Thoracic aorta (tissue), 2 donors: ENCODE measurements at regions not wholly inside any gene's neighbourhood (a gene's known extent, or its start where the extent isn't known, plus 50 kb on each side); places are given as distances from the start of the nearest gene placed in this dataset.
A peak's percentile ranks its signal among the peaks of the same experiment; 100 is the strongest.

ENCODE experiments used
- ATAC-seq: fragments of 150-250 bp; one replicate; pipeline ENCODE4 v1.8.0; 2017; ENCODE audit warnings: low read depth; ENCODE audit not compliant: insufficient number of reproducible peaks, low FRiP score
- DNase-seq: peaks from one replicate; pipeline ENCODE4 v3.0.0-alpha.2; 2020; ENCODE audit warnings: low spot score
- H3K27ac ChIP-seq, 2 donors: fragments of 200-600 bp; sonication (generic); 1 replicate in 1 of 2; 2 replicates in 1 of 2; pipeline ENCODE4 v1.5.1; 2016; ENCODE audit warnings: mild to moderate bottlenecking in 2 of 2, moderate library complexity in 2 of 2
- H3K27me3 ChIP-seq: fragments of 200-600 bp; sonication (generic); replicated peaks from 2 replicates; pipeline ENCODE4 v1.6.0; 2016; ENCODE audit warnings: mild to moderate bottlenecking; ENCODE audit not compliant: insufficient read depth
- H3K36me3 ChIP-seq: fragments of 200-600 bp; sonication (generic); one replicate; pipeline ENCODE4 v1.5.1; 2016
- H3K4me1 ChIP-seq, 2 donors: fragments of 200-600 bp; sonication (generic); 1 replicate in 1 of 2; 2 replicates in 1 of 2; pipeline versions ENCODE4 v1.5.1 to v1.6.0; 2016; ENCODE audit warnings: low read depth in 2 of 2, mild to moderate bottlenecking in 1 of 2; ENCODE audit not compliant: control insufficient read depth in 1 of 2
- H3K4me3 ChIP-seq: fragments of 200-600 bp; sonication (generic); 2 replicates; pipeline ENCODE4 v1.5.1; 2016; ENCODE audit warnings: mild to moderate bottlenecking
- H3K9me3 ChIP-seq: fragments of 200-600 bp; sonication (generic); 2 replicates; pipeline ENCODE4 v1.5.1; 2016
- CTCF ChIP-seq: fragments of 200-600 bp; sonication (generic); IDR thresholded peaks from one replicate; pipeline ENCODE4 v1.5.1; 2019; ENCODE audit warnings: antibody characterized with exemption

- no peak overlapping the region for H3K4me3 ChIP-seq
- no peak overlapping the region for H3K27ac ChIP-seq
- no peak for TF ChIP-seq CTCF
- H3K36me3 ChIP-seq: no peaks in the 10 kb centered on the region
- no peak for ATAC-seq
- H3K4me1 ChIP-seq: no peaks in the 10 kb centered on the region
- H3K9me3 ChIP-seq: no peaks in the 10 kb centered on the region
- H3K27me3 ChIP-seq: no peaks in the 10 kb centered on the region
- DNase-seq: no peak
These were observed 136.1 kb downstream of the SIPA1L2 start for GRCh38 chr1:232493869-232494268.

- TF ChIP-seq CTCF: no peak
- Histone ChIP-seq H3K27ac (no peak overlapping the region), H3K9me3 (no peaks in the 10 kb centered on the region), H3K4me3 (no peak overlapping the region), H3K27me3 (no peaks in the 10 kb centered on the region), H3K36me3 (no peaks in the 10 kb centered on the region), H3K4me1 (peaks cover 0 to 14% of the 10 kb centered on the region in 2 donors)
- ATAC-seq (no peak), DNase-seq (no peak)
These were observed 140.7 kb downstream of the SIPA1L2 start for GRCh38 chr1:232489256-232489655.

- Histone ChIP-seq H3K9me3 (no peaks in the 10 kb centered on the region), H3K36me3 (no peaks in the 10 kb centered on the region), H3K27ac (peak overlapping the region in 1 of 2 donors; percentile 19), H3K4me3 (no peak overlapping the region), H3K4me1 (peaks cover 0 to 14% of the 10 kb centered on the region in 2 donors), H3K27me3 (no peaks in the 10 kb centered on the region)
- no peak for DNase-seq
- TF ChIP-seq CTCF: no peak
- no peak for ATAC-seq
These were observed 142.7 kb downstream of the SIPA1L2 start for GRCh38 chr1:232487236-232487635.

- DNase-seq (no peak), ATAC-seq (no peak)
- no peaks in the 10 kb centered on the region for H3K27me3 ChIP-seq
- H3K36me3 ChIP-seq: no peaks in the 10 kb centered on the region
- H3K9me3 ChIP-seq: no peaks in the 10 kb centered on the region
- H3K27ac ChIP-seq: peak overlapping the region in 1 of 2 donors; percentile 19
- H3K4me3 ChIP-seq: no peak overlapping the region
- peaks cover 0 to 14% of the 10 kb centered on the region in 2 donors for H3K4me1 ChIP-seq
- no peak for TF ChIP-seq CTCF
These were observed 143.3 kb downstream of the SIPA1L2 start for GRCh38 chr1:232486454-232487207.

GRCh38 chr1:232486006-232486405, 143.9 kb downstream of the SIPA1L2 start:
- ATAC-seq (no peak), DNase-seq (no peak)
- H3K9me3 ChIP-seq: no peaks in the 10 kb centered on the region
- no peak overlapping the region for H3K27ac ChIP-seq
- H3K4me1 ChIP-seq: peaks cover 0 to 14% of the 10 kb centered on the region in 2 donors
- no peaks in the 10 kb centered on the region for H3K27me3 ChIP-seq
- H3K4me3 ChIP-seq: no peak overlapping the region
- no peaks in the 10 kb centered on the region for H3K36me3 ChIP-seq
- no peak for TF ChIP-seq CTCF
